Mesothelial cell of epicardium (in vitro differentiated cells): ENCODE measurements at regions not wholly inside any gene's neighbourhood (a gene's known extent, or its start where the extent isn't known, plus 50 kb on each side); places are given as distances from the start of the nearest gene placed in this dataset.
"Not testable (repeated sequence)": the region's sequence is repeated elsewhere in the genome, so short reads cannot be mapped to it uniquely, and the experiment has no call there.

ENCODE experiments used
- DNase-seq, 2 experiments: peaks; one replicate each; pipeline ENCODE4 v3.0.0; 2021; ENCODE audit warnings: low spot score in 2 of 2; ENCODE audit not compliant: unreplicated experiment in 2 of 2
- H3K27ac Mint-ChIP-seq: 2 replicates; pipeline ENCODE4 v1.8.0; 2021; ENCODE audit warnings: mixed read lengths
- H3K27me3 Mint-ChIP-seq: 2 replicates; pipeline ENCODE4 v1.8.0; 2021; ENCODE audit warnings: low read depth, mixed read lengths
- H3K36me3 Mint-ChIP-seq: 2 replicates; pipeline ENCODE4 v1.8.0; 2021; ENCODE audit warnings: mixed read lengths
- H3K4me1 Mint-ChIP-seq: 2 replicates; pipeline ENCODE4 v1.8.0; 2021; ENCODE audit warnings: mixed read lengths
- H3K4me3 Mint-ChIP-seq: 2 replicates; pipeline ENCODE4 v1.8.0; 2021; ENCODE audit warnings: mild to moderate bottlenecking, moderate library complexity, mixed read lengths
- H3K9me3 Mint-ChIP-seq: 2 replicates; pipeline ENCODE4 v1.8.0; 2021; ENCODE audit warnings: mixed read lengths
- CTCF ChIP-seq: fragments of 200-600 bp; sonication (generic); IDR thresholded peaks from one replicate; pipeline ENCODE4 v1.5.0; 2021; ENCODE audit warnings: antibody characterized with exemption; ENCODE audit not compliant: unreplicated experiment

GRCh38 chr10:8163824-8164223 is 109.3 kb downstream of the GATA3 start:
- H3K9me3 Mint-ChIP-seq, result peaks cover 58% of the 10 kb centered on the region
- H3K4me1 Mint-ChIP-seq, result no peaks in the 10 kb centered on the region
- peaks cover 13% of the 10 kb centered on the region for H3K36me3 Mint-ChIP-seq
- H3K27ac Mint-ChIP-seq, result no peak overlapping the region
- H3K27me3 Mint-ChIP-seq, result no peaks in the 10 kb centered on the region
- no peak for DNase-seq
- no peak overlapping the region for H3K4me3 Mint-ChIP-seq
- no peak for TF ChIP-seq CTCF

- DNase-seq, H3K27me3 Mint-ChIP-seq, H3K4me1 Mint-ChIP-seq, H3K4me3 Mint-ChIP-seq, H3K27ac Mint-ChIP-seq: not testable (repeated sequence)
- H3K9me3 Mint-ChIP-seq, result peaks cover 65% of the 10 kb centered on the region
- H3K36me3 Mint-ChIP-seq, result peaks cover 13% of the 10 kb centered on the region
Observed at GRCh38 chr10:8164640-8165039, 110.2 kb downstream of the GATA3 start.

- TF ChIP-seq CTCF, result no peak
- H3K27me3 Mint-ChIP-seq, result no peaks in the 10 kb centered on the region
Observed at GRCh38 chr10:8168836-8169235, 114.3 kb downstream of the GATA3 start.

GRCh38 chr10:8171008-8171407 is 116.5 kb downstream of the GATA3 start:
- Mint-ChIP-seq H3K4me3 (no peak overlapping the region), H3K36me3 (peaks cover 9% of the 10 kb centered on the region), H3K27ac (no peak overlapping the region), H3K27me3 (no peaks in the 10 kb centered on the region), H3K4me1 (peaks cover 9% of the 10 kb centered on the region), H3K9me3 (peaks cover 37% of the 10 kb centered on the region)
- no peak for DNase-seq
- no peak for TF ChIP-seq CTCF

More at GRCh38 chr10:8168836-8169235, 114.3 kb downstream of the GATA3 start:
- no peak for DNase-seq
- H3K27ac Mint-ChIP-seq, result no peak overlapping the region
- H3K36me3 Mint-ChIP-seq, result peaks cover 13% of the 10 kb centered on the region
- no peak overlapping the region for H3K4me3 Mint-ChIP-seq
- H3K9me3 Mint-ChIP-seq, result peaks cover 54% of the 10 kb centered on the region
- H3K4me1 Mint-ChIP-seq, result no peaks in the 10 kb centered on the region

- H3K4me1 Mint-ChIP-seq, result peaks cover 10% of the 10 kb centered on the region
- H3K27ac Mint-ChIP-seq, result no peak overlapping the region
- H3K4me3 Mint-ChIP-seq, result no peak overlapping the region
- peaks cover 5% of the 10 kb centered on the region for H3K36me3 Mint-ChIP-seq
- TF ChIP-seq CTCF, result no peak
- peaks cover 25% of the 10 kb centered on the region for H3K9me3 Mint-ChIP-seq
- no peaks in the 10 kb centered on the region for H3K27me3 Mint-ChIP-seq
- no peak for DNase-seq
Observed at GRCh38 chr10:8172604-8173003, 118.1 kb downstream of the GATA3 start.

- Mint-ChIP-seq H3K9me3 (peaks cover 18% of the 10 kb centered on the region), H3K36me3 (peaks cover 5% of the 10 kb centered on the region), H3K27ac (no peak overlapping the region), H3K27me3 (no peaks in the 10 kb centered on the region), H3K4me3 (no peak overlapping the region), H3K4me1 (peaks cover 10% of the 10 kb centered on the region)
- DNase-seq, result no peak
- TF ChIP-seq CTCF, result no peak
Observed at GRCh38 chr10:8173243-8173865, 118.9 kb downstream of the GATA3 start.
